GM18517 (cell line): ENCODE measurements at regions not wholly inside any gene's neighbourhood (a gene's known extent, or its start where the extent isn't known, plus 50 kb on each side); places are given as distances from the start of the nearest gene placed in this dataset.
A peak's percentile ranks its signal among the peaks of the same experiment; 100 is the strongest.

Experiments used
- ATAC-seq: cut with Tn5 transposase; IDR thresholded peaks from one replicate; pipeline ENCODE4 v1.9.1; 2021; ENCODE audit warnings: mild to moderate bottlenecking, moderate library complexity; ENCODE audit not compliant: unreplicated experiment

- no peak for ATAC-seq
Measured at GRCh38 chr7:85602196-85602595, 415.3 kb upstream of the SEMA3D start.

GRCh38 chr7:85600395-85600794 lies 413.5 kb upstream of the SEMA3D start:
- ATAC-seq: no peak

GRCh38 chr7:85596827-85597226 lies 410.0 kb upstream of the SEMA3D start:
- ATAC-seq: no peak

GRCh38 chr7:85595750-85596178 lies 408.9 kb upstream of the SEMA3D start:
- ATAC-seq: no peak

GRCh38 chr7:85593355-85593754 lies 406.5 kb upstream of the SEMA3D start:
- no peak for ATAC-seq

GRCh38 chr7:85587785-85588184 lies 400.9 kb upstream of the SEMA3D start:
- no peak for ATAC-seq

- no peak for ATAC-seq
Measured at GRCh38 chr7:85586091-85586490, 399.2 kb upstream of the SEMA3D start.

- ATAC-seq: no peak
Measured at GRCh38 chr7:85583131-85583953, 396.5 kb upstream of the SEMA3D start.

- no peak for ATAC-seq
Measured at GRCh38 chr7:85573844-85574243, 387.0 kb upstream of the SEMA3D start.

- ATAC-seq: no peak
Measured at GRCh38 chr7:85573346-85573745, 386.5 kb upstream of the SEMA3D start.

GRCh38 chr7:85570898-85571297 lies 384.0 kb upstream of the SEMA3D start:
- ATAC-seq: no peak

- peak; percentile 81 for ATAC-seq
Measured at GRCh38 chr7:85567983-85568382, 381.1 kb upstream of the SEMA3D start.

GRCh38 chr7:85566095-85566794 lies 379.4 kb upstream of the SEMA3D start:
- no peak for ATAC-seq

- no peak for ATAC-seq
Measured at GRCh38 chr7:85565276-85565675, 378.4 kb upstream of the SEMA3D start.

GRCh38 chr7:85564861-85565260 lies 378.0 kb upstream of the SEMA3D start:
- no peak for ATAC-seq

GRCh38 chr7:85561706-85562105 lies 374.9 kb upstream of the SEMA3D start:
- ATAC-seq: no peak

- peak; percentile 81 for ATAC-seq
Measured at GRCh38 chr7:85554236-85555178, 367.7 kb upstream of the SEMA3D start.

GRCh38 chr7:85535974-85536729 lies 349.3 kb upstream of the SEMA3D start:
- ATAC-seq: no peak

- ATAC-seq: no peak
Measured at GRCh38 chr7:85529831-85530230, 343.0 kb upstream of the SEMA3D start.

- ATAC-seq: no peak
Measured at GRCh38 chr7:85529201-85529600, 342.3 kb upstream of the SEMA3D start.
